LNCAP (cell line): ENCODE measurements at regions not wholly inside any gene's neighbourhood (a gene's known extent, or its start where the extent isn't known, plus 50 kb on each side); places are given as distances from the start of the nearest gene placed in this dataset.

ENCODE experiments used
- TF ChIP-seq, protein P1 (sequence below): fragments of 450-650 bp; IDR thresholded peaks from 2 replicates; pipeline ENCODE4 v1.5.1; 2017; ENCODE audit warnings: mild to moderate bottlenecking

- TF ChIP-seq, protein P1, sequence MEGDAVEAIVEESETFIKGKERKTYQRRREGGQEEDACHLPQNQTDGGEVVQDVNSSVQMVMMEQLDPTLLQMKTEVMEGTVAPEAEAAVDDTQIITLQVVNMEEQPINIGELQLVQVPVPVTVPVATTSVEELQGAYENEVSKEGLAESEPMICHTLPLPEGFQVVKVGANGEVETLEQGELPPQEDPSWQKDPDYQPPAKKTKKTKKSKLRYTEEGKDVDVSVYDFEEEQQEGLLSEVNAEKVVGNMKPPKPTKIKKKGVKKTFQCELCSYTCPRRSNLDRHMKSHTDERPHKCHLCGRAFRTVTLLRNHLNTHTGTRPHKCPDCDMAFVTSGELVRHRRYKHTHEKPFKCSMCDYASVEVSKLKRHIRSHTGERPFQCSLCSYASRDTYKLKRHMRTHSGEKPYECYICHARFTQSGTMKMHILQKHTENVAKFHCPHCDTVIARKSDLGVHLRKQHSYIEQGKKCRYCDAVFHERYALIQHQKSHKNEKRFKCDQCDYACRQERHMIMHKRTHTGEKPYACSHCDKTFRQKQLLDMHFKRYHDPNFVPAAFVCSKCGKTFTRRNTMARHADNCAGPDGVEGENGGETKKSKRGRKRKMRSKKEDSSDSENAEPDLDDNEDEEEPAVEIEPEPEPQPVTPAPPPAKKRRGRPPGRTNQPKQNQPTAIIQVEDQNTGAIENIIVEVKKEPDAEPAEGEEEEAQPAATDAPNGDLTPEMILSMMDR, result no peak
Observed at GRCh38 chr12:45601888-45602287, 127.6 kb upstream of the ARID2 start.

GRCh38 chr12:45605624-45606023 is 123.9 kb upstream of the ARID2 start:
- TF ChIP-seq, protein P1, result no peak

DNA sequence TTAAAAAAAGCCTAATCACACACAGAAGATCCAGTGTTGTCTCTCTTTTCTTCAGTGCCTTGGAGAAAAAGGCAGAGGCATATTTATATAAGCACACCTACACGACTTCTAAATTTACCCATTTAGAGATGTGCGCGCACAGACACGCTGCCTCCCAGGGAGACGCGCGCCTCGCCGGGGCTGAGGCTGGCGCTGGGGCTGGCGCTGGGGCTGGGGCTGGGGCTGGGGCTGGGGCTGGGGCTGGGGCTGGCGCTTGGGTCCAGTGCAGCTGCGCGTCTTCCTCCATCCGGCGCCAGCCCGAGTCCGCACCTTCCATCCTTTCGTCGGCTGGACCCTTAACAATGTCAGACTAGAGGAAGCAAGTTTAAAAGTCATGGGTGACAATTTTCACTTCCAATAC is 118.4 kb upstream of the ARID2 start:
- TF ChIP-seq, protein P1, result no peak

- TF ChIP-seq, protein P1, result no peak
Observed at GRCh38 chr12:45611495-45611894, 118.0 kb upstream of the ARID2 start.

GRCh38 chr12:45612044-45612794 is 117.3 kb upstream of the ARID2 start:
- TF ChIP-seq, protein P1, result no peak

- TF ChIP-seq, protein P1, result no peak
Observed at GRCh38 chr12:45613296-45613695, 116.2 kb upstream of the ARID2 start.

GRCh38 chr12:45613855-45614254 is 115.7 kb upstream of the ARID2 start:
- TF ChIP-seq, protein P1, result no peak

DNA sequence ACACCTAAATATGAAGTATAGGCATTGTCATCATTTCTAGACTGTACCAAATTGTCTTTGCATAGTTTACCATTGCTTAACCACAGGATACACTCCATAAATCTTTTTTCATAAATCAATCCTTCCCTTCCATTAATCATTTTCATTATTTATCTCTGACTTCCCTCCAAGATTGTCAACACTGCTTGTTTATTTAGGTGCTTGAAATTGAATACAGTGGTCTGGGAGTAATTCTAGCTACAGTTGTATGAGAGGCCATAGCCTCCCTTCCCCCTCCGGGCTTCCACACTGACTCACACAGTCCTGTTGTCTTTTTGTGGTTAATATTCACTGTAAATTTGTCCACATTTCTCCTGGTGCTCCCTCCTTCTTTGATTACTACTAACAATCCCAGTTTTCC is 114.2 kb upstream of the ARID2 start:
- TF ChIP-seq, protein P1, result no peak
